Activated CD4-positive, CD25-positive, alpha-beta regulatory T cell treated with anti-CD3 and anti-CD28 coated beads, Interleukin-2, amount 50 U/mL, for 24 hours (primary cell): ENCODE measurements at regions not wholly inside any gene's neighbourhood (a gene's known extent, or its start where the extent isn't known, plus 50 kb on each side); places are given as distances from the start of the nearest gene placed in this dataset.
"Not testable (repeated sequence)": the region's sequence is repeated elsewhere in the genome, so short reads cannot be mapped to it uniquely, and the experiment has no call there.

ENCODE experiments used
- ATAC-seq, 2 donors: fragments of 150-1000 bp; cut with Tn5 transposase; one replicate each; pipeline ENCODE4 v1.10.0; 2021; ENCODE audit warnings: mild to moderate bottlenecking in 1 of 2, moderate library complexity in 1 of 2

DNA sequence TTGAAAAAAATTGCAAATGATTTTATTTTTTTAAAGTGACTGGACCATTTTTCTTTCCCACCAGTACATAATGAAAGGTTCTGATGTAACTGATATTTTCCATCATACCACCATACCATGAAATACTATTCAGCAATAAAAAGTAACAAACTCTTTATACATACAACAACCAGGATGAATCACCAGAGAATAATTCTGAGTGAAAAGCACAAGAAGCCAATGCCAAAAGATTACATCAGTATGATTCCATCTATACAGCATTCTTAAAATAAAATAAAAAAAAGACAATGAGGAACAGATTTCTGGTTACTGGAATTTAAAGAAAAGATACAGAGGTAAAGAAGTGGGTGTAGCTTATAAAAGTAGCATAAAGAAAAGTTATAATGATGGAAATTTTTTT, 423.7 kb upstream of the ST8SIA4 start:
- ATAC-seq = no peak

DNA sequence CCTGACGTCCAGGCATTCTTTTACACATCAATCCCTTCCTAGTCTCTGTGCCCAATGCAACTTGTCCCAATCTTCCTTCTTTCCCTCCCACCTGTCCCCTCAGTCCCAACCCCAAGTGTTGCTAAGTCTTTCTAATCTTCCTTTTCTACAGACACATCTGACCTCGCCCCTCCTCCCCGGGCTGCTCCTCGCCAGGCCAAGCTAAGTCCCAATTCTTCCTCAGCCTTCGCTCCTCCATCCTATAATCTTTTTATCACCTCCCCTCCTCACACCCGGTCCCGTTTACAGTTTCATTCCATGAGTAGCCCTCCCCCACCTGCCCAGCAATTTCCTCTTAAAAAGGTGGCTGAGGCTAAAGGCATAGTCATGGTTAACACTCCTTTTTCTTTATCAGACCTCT, 413.3 kb upstream of the ST8SIA4 start:
- not testable (repeated sequence) for ATAC-seq

DNA sequence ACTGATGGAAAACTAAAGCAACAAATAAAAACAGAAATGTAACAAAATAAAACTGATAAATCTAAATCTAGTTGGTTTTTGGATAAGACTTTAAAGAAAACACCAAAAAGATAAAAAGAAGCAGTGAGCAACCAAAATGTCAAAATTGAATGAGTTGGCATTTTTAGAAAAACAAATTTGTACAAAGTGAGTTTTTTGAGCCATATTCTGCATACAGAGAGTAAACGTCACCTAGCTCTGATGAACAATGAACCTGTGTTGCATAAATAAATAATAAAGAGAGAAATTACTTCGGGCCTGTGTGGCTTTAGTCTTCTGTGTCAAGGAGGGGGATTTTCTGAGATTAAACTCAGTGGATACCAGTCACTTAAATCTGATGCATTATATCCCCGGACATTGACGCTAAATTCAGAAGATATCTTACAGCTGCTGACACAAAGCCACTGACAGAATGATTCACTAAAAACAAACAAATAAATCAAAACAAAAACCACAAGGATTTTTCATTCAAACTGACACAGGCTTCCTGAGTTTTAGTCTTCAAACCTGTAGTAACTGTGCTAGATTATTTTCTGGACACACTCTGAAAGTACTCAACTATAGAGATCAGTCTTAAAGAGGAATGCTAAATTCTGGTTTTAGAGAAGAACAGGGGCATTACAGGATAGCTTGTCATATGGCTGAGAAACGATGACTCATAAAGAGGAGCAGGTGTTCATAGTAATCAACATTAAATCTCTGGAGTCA, 403.5 kb upstream of the ST8SIA4 start:
- no peak for ATAC-seq

DNA sequence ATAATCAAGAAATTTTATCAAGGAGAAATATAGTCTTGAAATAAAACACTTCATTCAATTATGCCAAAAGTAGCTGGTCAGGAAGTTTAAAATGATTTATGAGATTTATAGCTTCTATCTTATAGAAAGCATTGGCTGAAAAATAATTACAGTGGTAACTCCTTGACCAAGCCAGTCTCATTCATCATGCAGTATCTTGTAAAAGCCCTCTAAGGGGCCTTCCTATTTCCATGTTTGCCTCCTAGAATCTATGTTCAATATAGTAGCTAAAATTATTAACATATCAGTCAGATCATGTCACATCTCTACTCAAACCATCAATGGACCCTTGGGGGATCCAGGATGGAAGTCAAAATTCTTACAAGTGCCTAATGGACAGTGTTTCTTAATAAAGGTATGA, 393.4 kb upstream of the ST8SIA4 start:
- ATAC-seq = no peak

DNA sequence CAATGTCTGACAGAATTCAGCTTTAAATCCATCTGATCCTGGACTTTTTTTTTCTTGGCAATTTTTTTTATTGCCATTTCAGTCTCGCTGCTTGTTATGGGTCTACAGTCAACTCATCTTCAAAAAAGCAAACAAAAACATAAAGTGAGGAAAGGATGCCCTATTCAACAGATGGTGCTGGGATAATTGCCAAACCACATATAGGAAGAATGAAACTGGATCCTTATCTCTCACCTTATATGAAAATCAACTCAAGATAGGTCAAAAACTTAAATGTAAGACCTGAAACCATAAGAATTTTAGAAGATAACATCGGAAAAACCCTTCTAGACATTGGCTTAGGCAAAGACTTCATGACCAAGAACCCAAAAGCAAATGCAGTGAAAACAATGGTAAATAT, 389.1 kb upstream of the ST8SIA4 start:
- no peak for ATAC-seq

DNA sequence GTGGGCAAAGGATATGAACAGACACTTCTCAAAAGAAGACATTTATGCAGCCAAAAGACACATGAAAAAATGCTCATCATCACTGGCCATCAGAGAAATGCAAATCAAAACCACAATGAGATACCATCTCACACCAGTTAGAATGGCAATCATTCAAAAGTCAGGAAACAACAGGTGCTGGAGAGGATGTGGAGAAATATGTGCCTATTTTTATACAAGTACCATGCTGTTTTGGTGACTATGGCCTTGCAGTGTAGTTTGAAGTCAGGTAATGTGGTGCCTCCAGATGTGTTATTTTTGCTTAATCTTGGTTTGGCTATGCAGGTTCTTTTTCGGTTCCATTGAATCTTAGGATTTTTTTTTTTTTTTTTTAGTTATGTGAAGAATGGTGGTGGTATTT, 387.7 kb upstream of the ST8SIA4 start:
- not testable (repeated sequence) for ATAC-seq

DNA sequence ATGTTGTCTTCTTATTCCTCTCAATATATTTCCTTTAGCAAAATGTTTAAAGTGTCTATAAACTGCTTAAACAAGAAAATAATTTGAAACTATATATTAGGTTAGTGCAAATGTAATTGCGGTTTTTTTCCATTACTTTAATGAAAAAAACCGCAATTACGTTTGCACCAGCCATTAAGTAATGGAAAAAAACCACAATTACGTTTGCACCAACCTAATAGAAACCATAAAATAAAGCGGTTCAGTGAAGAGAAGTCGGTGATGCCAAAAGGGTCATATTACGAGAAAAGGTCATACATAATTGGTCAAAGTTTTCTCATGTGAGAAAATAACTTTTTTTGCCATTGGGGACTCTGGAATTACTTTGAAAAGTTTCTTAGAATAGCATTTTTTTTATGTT, 385.6 kb upstream of the ST8SIA4 start:
- no peak for ATAC-seq

DNA sequence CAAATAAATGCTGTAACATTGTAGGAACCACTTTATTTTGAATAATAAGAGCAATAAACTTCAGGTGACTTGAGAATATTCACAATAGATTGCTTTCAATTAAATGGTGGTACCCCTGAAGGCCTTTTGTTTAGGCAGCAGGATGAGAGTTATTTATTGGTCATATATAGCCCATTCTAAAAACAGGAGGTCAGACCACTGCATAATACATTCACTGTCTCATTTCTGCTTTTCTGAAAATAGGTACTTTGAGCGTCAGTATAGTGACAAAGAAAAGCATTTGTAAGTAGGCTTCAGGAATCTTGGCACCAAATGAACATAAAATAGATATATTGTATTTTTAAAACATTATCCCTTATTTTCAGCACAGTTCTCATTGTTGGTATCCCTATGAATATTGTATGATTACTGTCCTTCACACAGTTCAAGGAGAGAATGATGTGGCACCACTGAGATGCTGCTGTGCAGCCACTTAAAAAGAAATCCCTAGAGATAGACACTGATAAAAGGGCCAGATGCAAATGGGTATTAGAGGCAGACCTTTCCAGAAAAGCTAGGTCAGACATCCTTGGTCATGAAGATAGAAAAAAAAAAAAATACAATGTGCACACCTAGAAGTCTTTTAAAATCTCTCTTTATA, 381.8 kb upstream of the ST8SIA4 start:
- ATAC-seq = no peak

DNA sequence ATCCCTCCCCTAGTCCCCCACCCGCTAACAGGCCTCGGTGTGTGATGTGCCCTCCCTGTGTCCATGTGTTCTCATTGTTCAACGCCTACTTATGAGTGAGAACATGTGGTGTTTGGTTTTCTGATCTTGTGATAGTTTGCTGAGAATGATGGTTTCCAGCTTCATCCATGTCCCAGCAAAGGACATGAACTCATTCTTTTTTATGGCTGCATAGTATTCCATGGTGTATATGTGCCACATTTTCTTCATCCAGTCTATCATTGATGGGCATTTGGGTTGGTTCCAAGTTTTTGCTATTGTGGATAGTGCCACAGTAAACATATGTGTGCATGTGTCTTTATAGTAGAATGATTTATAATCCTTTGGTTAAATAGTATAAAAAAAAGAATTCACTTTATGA, 380.9 kb upstream of the ST8SIA4 start:
- not testable (repeated sequence) for ATAC-seq

DNA sequence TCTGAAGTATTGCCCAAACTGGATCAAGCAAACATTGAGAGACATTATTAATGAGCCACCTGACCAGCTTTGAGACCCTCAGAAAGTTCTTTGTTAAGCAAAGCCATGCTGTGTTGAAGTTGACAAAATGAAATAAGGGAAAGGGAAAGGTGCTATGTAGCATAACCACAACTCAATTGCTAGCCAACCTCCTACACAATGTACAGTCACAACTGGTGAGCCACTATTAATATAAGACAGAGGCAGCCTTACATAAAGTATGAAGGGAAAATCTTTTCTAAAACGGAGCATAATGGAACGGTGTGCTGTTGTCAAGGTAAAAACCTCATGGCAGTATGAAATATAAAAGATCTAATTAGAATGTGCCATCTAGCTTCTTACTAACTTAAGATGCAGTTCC, 375.8 kb upstream of the ST8SIA4 start:
- no peak for ATAC-seq

DNA sequence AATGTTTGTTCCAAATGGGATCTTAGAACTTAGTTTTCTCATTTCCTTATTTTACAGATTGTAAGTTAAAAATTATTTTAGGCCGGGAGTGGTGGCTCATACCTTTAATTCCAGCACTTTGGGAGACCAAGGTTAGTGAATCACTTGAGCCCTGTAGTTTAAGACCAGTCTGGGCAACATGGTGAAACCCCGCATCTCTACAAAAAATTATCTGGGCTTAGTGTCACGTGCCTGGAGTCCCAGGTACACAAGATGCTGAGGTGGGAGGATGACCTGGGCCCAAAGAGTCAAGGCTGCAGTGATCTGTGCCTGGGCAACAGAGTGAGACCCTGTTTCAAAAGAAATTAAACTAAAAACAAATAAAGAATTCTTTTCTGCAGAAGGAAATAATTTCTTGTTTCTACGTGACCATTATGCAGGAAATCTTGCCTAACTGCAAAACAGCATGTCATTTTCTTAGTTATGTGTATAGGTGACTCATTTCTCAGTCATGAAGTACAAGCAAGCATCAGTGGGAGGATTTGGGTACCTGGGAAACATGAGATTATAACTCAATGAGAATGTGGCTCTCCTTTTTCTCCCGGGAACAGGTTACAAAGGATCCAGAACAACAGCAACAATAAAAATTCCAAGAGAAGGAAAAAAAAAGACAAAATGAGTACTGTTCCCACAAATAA, 375.1 kb upstream of the ST8SIA4 start:
- ATAC-seq = no peak

DNA sequence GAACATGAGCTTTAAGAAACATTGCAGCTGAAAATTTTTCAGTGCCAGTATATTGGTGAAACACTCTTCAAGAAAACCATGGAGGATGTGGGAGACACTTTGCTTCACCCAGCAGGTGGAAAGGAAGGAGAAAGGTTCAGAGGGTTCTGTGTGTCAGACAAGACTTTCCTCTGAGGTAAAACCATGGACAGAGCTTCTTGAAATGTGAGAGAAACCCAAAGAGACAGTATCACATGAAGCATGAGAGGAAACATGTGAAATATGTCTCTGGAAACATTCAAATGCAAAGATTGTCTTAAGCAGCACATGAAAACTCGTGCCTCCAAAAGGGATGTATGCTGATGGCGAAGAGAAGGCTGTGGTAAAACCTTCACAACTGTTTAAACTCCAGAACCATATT, 368.9 kb upstream of the ST8SIA4 start:
- ATAC-seq = no peak

DNA sequence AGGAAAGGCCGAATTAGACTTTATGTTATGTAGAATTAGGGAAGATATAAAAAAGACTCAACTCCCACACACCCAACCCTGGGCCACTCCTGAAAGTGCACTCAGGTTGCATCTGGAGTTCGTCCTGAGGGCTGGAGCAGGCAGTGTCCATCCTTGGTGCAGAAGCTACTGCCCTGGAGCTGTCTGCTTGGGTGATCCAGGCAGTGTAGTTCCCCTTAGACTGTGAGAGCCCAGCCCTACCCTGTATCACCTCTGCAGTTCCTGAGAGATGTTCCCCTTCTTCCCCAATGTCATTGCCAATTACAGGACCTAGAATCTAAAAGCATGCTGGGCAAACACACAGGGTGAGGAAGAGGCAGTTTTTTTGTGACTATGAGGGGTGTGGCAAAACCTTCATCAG, 368.3 kb upstream of the ST8SIA4 start:
- no peak for ATAC-seq

DNA sequence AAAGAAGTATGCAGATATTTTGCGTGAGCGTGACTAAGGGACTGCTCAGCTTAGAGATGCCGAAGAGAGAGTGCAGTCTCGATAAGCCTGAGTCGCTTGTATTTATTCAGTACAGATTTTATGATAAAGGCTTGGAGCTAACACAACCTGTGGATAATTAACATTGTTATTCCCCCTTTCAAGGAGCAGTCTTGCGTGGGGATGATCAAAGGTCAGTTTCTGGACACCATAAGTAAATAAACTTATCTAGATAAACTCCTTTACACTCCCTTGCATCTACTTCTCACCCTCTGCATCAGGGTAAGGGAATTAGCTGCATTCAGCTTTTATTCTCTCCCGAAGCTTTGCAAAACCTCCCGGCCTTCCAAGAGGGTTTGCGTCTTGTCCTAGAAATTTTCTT, 357.8 kb upstream of the ST8SIA4 start:
- no peak for ATAC-seq

DNA sequence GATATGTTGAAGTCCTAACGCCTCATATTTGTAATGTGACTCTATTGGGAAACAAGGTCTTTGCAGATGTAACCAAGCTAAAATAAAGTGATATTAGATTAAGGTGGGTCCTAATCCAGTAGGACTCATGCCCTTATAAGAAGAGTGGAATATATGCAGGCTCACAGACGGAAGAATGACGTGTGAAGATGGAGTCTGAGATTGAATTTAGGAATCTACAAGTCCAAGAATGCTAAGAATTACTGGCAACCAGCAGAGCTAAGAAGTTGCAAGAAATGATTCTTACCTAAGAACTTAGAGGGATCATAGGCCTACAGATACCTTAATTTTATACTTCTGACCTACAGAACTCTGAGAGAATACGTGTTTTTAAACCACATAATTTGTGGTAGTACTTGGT, 350.0 kb upstream of the ST8SIA4 start:
- ATAC-seq = no peak

DNA sequence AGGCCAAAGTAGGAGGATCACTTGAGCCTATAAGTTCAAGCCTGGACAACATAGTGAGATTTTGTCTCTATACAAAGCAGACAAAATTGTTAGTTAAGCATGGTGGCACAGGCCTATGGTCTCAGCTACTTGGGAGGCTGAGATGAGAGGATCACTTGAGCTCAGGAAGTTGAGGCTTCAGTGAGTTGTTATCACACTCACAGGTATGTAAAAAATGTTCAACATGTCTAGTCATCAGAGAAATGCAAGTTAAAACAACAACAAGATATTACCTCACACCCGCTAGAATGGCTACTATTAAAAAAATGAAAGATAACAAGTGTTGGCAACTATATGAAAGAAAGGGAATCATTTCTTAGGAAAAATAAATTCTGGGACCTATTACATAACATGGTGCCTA, 341.5 kb upstream of the ST8SIA4 start:
- no peak for ATAC-seq

DNA sequence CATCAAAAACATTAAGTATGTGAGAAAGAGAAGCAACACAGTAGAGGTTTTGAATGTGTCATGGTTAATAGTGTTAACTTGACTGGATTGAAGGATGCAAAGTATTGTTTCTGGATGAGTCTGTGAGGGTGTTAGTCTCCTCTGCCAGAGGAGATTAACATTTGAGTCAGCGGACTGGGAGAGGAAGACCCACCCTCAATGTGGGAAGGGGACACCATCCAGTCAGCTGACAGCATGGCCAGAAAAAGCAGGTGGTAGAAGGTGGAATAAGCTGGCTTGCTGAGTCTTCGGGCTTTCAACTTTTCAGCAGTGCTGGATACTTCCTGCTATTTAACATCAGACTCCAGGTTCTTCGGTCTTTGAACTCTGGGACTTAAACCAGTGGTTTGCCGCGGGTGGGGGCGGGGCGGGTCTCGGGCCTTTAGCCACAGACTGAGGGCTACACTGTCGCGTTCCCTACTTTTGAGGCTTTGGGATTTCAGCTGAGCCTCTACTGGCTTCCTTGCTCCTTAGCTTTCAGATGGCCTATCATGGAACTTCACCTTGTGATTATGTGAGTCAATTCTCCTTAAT, 309.9 kb upstream of the ST8SIA4 start:
- no peak for ATAC-seq

DNA sequence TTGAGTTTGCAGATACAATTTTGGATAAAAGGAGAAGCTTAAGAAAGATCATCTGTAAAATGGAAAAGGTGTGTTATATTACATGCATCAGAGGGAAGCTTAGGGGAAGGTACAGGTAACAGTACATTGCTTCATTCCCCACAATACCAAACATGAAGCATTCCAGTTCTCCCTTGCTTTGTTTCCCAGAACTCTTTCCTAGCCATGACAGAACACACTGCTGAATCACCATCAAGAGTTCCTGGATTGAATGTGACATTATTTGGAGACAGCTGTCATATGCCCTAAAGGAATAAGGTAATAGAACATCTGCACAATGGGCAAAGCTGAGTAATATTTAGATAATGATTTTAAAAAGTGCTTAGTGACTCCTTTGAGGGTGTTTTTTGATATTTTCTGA, 303.5 kb upstream of the ST8SIA4 start:
- no peak for ATAC-seq

DNA sequence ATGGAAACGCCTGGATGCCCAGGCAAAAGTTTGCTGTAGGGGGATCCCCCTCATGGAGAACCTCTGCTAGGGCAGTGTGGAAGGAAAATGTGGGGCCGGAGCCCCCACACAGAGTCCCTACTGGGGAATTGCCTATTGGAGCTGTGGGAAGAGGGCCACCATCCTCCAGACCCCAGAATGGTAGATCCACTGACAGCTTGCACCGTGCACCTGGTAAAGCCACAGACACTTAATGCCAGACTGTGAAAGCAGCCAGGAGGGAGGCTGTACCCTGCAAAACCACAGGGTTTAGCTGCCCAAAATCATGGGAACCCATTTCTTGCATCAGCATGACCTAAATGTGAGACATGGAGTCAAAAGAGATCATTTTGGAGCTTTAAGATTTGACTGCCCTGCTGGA, 302.0 kb upstream of the ST8SIA4 start:
- not testable (repeated sequence) for ATAC-seq

DNA sequence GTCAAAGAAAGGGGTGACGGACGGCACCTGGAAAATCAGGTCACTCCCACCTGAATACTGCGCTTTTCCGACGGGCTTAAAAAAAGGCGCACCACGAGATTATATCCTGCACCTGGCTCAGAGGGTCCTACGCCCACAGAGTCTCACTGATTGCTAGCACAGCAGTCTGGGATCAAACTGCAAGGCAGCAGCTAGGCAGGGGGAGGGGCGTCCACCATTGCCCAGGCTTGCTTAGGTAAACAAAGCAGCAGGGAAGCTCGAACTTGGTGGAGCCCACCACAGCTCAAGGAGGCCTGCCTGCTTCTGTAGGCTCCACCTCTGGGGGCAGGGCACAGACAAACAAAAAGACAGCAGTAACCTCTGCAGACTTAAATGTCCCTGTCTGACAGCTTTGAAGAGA, 277.3 kb upstream of the ST8SIA4 start:
- ATAC-seq = not testable (repeated sequence)

DNA sequence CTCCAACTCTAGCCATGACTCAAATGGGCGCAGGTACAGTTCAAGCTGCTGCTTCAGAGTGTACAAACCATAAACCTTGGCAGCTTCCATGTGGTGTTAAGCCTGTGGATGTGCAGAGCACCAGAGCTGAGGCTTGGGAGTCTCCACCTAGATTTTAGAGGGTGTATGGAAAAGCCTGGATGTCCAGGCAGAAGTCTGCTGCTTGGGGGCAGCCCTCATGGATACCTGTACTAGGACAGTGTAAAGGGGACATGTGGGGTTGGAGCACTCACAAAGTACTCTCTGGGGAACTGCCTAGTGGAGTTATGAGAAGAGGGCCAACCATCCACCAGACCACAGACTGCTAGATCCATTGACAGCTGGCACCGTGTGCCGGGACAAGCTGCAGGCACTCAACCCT, 273.5 kb upstream of the ST8SIA4 start:
- ATAC-seq = peak in 1 of 2 donors; percentile 13

DNA sequence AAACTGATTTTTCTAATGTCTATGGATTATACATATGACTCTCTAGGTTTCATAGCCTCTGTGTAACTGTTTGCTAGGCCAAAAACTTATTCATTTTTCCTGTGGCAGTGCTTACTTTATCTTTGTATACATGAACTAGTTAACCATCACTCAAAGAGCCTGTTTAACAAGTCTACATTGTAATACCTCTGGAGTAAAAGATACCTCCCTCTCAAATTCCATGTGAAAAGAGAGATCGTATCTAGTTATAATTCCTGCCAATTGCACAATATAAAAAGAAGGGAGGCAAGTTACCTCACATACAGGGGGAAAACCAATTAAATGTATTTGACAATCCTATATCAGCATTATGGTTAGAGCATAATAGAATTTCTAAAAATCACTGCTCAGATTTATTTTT, 271.9 kb upstream of the ST8SIA4 start:
- no peak for ATAC-seq

DNA sequence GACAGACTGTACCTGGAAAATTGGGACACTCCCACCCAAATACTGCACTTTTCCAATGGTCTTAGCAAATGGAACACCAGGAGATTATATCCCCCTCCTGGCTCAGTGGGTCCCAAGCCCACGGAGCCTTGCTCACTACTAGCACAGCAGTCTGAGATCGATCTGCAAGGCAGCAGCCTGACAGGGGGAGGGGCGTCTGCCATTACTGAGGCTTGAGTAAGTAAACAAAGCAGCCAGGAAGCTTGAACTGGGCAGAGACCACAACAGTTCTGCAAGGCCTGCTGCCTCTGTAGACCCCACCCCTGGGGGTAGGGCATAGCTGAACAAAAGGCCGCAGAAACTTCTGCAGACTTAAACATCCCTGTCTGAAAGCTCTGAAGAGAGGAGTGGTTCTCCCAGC, 260.0 kb upstream of the ST8SIA4 start:
- no peak for ATAC-seq

DNA sequence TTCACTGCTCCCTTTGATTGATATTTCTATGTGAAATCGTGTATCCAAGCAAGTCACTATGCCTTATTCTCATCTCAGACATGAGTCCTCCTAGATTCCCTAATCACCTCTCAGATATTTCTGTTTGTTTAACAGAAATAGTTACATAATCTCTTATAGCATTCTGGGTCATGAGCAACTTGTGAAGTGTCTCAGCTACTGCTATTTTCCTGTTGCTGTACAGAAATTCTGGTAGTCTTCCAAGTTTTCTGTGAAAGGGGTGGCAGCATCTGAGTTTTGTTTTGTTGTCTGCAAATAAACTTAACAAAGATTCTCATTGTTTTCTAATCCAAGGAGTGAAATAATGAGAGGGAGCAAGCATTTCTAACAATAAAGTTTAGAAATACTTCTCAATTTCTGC, 256.9 kb upstream of the ST8SIA4 start:
- no peak for ATAC-seq
